ENCODE measurements at regions not wholly inside any gene's neighbourhood (a gene's known extent, or its start where the extent isn't known, plus 50 kb on each side); places are given as distances from the start of the nearest gene placed in this dataset.

DNA sequence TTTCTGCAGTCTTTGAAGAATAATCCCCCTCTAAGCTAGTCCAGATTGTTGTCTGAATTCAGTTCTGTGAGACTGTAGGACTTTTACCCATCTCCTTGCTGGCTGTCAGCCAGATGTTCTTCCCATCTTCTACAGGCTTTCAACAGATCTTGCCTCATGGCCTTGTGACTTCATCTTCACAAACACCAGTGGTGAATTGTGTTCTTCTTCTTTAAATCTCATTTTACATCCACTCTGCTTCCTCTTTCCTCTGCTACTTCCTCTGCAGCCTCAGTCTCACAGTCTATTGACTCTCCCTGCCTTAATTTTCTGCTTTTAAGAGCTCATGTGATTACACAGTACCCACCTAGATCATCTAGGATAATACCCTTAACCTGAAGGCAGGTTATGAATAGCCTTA, 859.0 kb upstream of the SLITRK1 start:
- TF ChIP-seq EZH2phosphoT487 (IDR thresholded peaks at IDR 0.05; ENCODE audit: borderline replicate concordance): no peak
- TF ChIP-seq, protein P1, sequence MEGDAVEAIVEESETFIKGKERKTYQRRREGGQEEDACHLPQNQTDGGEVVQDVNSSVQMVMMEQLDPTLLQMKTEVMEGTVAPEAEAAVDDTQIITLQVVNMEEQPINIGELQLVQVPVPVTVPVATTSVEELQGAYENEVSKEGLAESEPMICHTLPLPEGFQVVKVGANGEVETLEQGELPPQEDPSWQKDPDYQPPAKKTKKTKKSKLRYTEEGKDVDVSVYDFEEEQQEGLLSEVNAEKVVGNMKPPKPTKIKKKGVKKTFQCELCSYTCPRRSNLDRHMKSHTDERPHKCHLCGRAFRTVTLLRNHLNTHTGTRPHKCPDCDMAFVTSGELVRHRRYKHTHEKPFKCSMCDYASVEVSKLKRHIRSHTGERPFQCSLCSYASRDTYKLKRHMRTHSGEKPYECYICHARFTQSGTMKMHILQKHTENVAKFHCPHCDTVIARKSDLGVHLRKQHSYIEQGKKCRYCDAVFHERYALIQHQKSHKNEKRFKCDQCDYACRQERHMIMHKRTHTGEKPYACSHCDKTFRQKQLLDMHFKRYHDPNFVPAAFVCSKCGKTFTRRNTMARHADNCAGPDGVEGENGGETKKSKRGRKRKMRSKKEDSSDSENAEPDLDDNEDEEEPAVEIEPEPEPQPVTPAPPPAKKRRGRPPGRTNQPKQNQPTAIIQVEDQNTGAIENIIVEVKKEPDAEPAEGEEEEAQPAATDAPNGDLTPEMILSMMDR (IDR thresholded peaks at IDR 0.05 in 2 of 3, conservative IDR thresholded peaks at IDR 0.05 in 1 of 3; ENCODE audit: borderline replicate concordance in 1 of 3, insufficient read depth in 1 of 3, low read depth in 2 of 3, low read length in 2 of 3): no peak
- TF ChIP-seq POLR2A (IDR thresholded peaks at IDR 0.05; ENCODE audit: borderline replicate concordance, extremely low read depth, insufficient read depth, insufficient read length): no peak
- no peak for TF ChIP-seq FOSL1 (IDR thresholded peaks at IDR 0.05; ENCODE audit: low read depth)
- no peak for TF ChIP-seq SP1 (IDR thresholded peaks at IDR 0.05; ENCODE audit: low read depth)

Data from HCT116 (cell line).